ENCODE measurements at regions not wholly inside any gene's neighbourhood (a gene's known extent, or its start where the extent isn't known, plus 50 kb on each side); places are given as distances from the start of the nearest gene placed in this dataset.
"Not testable (repeated sequence)": the region's sequence is repeated elsewhere in the genome, so short reads cannot be mapped to it uniquely, and the experiment has no call there.

DNA sequence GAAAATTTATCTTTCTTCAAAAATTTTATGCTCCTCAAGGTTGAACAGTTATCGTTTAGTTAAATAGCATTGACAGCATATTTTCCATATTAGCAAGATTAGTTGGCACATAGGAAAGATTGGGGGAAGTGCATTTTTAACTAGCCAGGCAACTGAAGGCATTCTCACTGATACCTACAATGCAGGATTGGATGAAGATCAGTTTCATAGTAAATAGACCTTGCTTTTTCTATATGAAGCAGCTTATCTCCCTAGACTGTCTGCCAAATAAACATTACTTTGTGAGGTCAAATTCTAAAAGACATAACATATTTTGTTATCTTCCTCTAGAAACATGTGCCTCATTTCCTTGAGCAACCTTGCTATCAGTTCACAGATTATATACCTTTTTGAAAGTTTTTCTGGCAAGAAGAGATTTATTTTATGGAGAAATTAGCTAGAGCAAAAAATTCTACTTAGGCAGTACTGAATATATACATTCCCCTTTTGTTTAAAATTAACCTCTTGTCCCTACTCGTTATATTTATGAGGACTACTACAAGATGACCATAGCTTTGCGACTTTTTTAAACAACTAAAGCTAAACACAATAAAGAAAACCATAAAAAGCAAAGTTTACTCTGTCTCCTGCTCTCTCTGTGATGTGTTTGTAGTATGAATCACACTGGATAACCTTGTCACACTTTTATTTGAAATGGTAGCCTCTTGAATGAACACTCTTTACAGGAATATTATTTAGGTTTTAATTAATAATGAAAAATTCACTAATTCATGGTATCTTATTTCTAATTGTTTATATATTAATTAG is 654.9 kb upstream of the TBL1XR1 start:
- in situ Hi-C loops (cut with HindIII; ENCODE audit: low sequenced_read_pairs): no loop called here

DNA sequence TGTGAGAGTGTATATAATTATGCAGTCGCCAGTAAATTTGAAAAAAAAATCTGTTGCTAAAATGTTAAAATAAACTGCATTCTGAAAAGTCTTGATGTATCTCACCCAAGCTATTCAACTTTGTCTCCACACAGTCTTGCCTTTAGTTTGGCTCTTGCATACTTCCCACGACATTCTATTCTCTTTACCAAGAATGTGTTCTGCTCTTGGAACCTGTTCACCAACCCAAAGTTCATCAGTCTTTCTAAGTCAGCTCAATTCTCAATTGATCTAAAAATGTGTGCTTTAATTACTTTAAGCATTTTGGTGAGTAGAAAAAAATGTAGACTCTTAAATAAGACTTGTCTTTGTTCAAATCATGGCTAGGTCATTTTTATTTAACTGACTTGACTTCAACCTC is 657.7 kb upstream of the TBL1XR1 start:
- in situ Hi-C loops (cut with HindIII; ENCODE audit: low sequenced_read_pairs): no loop called here

DNA sequence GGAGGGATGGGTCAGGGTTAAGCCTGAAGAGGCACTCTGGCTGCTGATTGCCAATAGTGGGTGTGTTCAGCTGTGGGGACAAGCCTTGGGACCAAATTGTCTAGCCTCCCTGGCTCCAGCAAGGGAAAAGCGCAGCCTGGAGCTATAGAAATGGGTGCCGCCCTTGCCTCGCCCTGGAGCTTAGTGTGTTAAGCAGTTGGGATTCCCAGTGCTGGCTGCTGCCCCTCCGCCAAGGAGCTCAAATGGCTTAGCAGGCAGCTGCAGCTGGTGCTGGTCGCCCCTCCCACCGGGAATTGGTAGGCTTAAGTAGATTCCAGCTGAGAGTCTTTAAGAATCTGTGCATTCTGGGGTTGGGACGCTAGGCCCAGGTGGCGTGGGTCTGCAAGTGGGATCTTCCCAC is 662.9 kb upstream of the TBL1XR1 start:
- in situ Hi-C loops (cut with HindIII; ENCODE audit: low sequenced_read_pairs): no loop called here

DNA sequence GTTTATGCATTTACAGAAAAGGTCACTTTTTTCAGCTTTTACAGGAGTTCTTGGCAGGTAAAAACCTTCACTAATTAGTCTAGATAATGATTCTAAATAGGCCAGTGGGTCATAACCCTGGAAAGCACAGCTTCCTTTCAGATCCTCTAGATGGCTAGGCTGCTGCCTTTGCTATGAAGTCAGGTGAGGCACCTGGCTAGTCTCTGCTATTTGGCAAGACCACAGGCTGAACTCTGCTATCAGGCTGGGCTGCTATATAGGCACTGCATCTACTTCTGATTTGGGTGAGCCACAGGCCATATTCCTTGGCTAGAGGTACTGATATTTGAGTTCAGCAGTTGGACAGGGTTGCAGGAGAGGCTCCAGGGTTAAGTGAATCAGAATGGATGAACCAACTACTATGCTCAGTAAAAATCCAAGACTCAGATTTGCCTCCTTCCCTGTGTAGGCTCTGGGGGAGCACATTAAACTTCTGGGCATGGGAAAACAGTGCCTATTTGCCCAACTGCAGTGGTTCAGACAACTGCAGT is 665.7 kb upstream of the TBL1XR1 start:
- in situ Hi-C loops (cut with HindIII; ENCODE audit: low sequenced_read_pairs): no loop called here

DNA sequence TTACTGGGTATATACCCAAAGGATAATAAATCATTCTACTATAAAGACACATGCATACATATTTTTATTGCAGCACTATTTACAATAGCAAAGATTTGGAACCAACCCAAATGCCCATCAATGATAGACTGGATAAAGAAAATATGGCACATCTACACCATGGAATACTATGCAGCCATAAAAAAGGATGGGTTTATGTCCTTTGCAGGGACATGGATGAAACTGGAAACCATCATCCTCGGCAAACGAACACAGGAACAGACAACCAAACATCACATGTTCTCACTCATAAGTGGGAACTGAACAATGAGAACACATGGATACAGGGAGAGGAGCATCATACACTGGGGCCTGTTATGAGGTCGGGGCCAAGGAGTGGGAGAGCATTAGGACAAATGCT is 665.0 kb upstream of the KCNMB2 start:
- in situ Hi-C loops (cut with HindIII; ENCODE audit: low sequenced_read_pairs): not testable (repeated sequence)

DNA sequence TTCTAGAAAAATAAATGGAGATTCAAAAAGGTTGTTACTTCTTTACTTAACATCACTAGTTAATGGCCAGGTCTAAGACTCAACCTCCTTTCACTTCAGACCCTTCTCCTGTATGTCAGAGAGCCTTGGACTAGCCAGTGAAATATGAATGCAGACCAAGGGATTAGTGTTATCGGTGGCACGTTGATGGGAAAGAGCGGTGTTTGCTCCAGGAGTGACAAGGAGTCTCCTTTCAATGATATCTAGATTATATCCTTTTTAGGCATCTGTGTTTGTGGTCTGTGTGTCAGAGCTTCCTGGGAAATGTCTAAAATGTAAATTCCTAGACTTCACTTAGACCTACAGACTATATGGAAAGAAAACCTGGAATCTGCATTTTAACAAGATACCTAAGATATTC is 658.0 kb upstream of the KCNMB2 start:
- in situ Hi-C loops (cut with HindIII; ENCODE audit: low sequenced_read_pairs): no loop called here

DNA sequence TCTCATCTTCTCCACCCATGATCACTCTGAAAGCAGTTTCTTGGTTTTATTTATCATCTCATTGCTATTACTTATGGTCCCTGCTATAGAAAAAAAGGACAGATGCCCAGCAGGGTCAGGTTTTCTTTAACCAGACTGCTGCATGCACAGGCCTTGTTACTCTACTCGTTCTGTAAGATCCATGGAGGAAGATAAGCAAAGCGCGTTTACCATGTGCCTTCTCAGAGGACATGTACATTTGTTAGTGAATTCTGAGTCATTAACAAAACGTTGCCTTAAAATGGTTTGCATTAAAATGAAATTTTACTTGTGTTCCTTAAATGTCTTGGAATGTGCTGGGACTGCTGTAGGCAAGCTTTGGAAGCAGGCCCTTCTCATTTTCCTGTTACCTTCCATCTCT is 657.3 kb upstream of the KCNMB2 start:
- in situ Hi-C loops (cut with HindIII; ENCODE audit: low sequenced_read_pairs): no loop called here

DNA sequence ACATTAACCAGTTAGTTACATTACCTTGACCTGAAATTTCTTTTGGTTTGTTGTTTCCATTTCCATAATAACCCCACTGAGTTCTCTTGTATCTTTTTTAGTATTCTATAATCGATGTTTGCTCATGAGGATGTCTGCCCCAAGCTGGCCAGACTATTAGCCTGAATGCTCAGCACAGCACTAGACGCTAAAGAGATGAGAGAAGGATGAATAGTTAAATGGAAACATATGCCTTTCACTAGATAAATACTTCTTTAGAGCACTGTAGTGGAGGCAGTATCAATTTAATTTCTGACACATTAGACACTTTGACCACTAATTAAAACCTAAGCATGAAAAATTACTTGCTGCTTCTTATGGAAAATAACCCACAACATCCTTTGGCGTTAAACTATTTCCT is 654.9 kb upstream of the KCNMB2 start:
- in situ Hi-C loops (cut with HindIII; ENCODE audit: low sequenced_read_pairs): no loop called here

DNA sequence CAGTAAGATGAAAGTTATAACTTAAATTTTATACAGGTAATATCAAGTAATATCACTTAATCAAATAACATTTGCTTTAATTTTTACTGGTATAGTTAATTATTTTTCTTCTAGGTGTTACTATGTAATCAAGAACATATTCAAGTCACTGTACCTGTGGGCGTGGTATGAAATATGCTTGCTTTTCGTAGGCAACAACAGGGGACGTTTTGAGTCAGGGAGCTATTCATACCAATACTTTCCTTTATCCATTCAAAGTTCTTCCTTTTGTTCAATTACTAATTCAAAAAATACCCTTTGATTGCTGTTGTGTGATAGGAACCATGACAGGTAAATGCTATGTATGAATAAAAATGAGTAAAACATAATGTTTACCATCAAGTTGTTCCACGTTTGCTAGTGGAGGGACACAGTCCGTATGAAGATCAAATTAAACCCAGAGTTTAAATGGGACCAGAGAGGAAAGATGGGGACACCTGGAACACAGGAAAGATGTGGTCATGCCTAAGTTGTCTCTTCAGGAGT is 654.0 kb upstream of the KCNMB2 start:
- in situ Hi-C loops (cut with HindIII; ENCODE audit: low sequenced_read_pairs): no loop called here

DNA sequence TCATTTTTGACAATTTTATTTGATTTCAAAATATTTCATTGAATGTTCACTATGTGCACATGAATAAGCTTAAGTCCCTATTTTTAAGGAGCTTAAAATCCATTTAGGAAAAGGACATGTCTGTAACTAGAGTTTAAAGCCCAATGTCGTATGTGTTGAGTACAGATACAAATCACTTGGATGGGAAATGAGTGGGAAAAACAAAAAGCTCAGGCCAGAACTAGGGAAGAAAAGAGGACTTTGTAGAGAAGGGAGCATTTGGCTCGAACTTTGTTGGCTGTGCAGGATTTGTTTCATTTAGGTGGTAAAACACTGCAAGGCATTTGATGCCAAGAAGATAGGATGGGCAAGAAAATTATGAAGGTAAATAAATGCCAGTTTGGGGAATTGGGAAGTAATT is 653.1 kb upstream of the KCNMB2 start:
- in situ Hi-C loops (cut with HindIII; ENCODE audit: low sequenced_read_pairs): no loop called here

DNA sequence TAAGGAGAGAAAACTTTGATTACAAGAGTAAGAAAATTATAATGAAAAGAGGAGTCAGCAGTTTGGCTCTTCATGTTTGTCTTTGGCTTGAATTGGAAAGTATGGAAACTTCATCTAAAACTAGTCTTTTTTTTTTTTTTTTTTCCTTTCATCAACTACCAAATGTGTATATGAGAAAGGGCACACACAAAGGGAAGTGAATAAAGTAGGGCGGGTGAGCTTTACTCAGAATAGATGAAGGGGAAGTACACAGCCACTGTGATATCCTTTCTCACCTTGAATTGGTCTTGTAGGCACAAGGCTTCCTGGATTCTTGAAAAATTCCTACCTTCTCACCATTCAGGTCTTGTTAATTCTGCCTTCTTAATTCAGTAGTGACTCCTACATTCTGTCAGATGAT is 652.3 kb upstream of the KCNMB2 start:
- in situ Hi-C loops (cut with HindIII; ENCODE audit: low sequenced_read_pairs): no loop called here

DNA sequence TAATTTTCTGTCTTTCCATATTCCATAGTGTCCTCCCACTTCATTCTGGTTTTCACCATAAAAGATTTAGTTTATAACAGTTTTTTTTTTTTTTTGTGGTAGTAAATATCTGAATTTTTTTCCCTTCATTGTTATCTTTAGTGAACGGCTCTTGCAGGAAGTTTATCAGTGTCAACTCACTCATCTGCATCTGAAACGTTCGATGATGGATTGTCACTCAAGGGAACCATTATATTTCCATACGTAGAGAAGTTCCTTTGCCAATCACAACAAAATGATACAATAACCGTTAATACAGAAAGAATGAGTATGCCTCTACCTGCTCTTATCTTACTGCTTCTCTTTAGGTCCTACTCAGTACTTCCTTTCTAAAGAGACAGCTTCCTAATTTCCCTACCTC is 651.2 kb upstream of the KCNMB2 start:
- in situ Hi-C loops (cut with HindIII; ENCODE audit: low sequenced_read_pairs): no loop called here

DNA sequence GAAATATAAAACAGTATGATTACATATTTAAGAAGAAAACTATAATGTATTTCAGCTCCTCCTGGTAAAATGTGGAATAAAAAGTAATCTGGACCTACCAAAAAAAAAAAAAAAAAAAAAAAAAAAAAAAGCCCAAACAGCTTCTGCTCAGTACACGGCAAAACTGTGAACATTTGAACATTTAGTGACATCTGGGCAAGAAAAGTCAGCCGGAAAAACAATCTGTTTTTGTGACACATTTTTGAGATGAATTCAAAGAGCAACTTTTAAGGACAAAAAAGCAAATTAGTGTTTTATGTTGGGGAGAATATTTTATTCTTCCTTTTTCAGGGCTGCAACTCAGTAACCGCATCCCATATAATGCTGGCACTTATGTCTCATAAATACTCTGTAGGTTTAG is 649.7 kb upstream of the KCNMB2 start:
- in situ Hi-C loops (cut with HindIII; ENCODE audit: low sequenced_read_pairs): no loop called here

DNA sequence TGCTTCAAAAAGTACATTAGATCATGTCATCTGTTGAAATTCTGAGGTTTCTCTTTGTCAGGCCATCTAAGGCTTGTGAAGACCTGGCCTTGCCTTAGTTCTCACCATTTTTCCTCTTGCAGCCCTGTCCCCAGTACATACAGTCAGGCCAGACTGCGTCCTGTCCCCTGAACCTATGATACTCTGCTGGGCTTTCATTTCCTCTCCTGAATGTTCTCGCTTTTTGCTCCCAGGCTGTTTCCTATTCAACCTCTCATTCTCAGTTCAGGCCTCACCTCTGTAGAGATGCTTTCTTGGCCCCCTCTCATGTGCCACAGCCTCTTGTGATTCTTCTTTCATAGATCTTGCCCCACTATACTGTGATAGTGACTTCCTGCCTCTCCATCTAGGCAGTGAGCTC is 648.8 kb upstream of the KCNMB2 start:
- in situ Hi-C loops (cut with HindIII; ENCODE audit: low sequenced_read_pairs): no loop called here

DNA sequence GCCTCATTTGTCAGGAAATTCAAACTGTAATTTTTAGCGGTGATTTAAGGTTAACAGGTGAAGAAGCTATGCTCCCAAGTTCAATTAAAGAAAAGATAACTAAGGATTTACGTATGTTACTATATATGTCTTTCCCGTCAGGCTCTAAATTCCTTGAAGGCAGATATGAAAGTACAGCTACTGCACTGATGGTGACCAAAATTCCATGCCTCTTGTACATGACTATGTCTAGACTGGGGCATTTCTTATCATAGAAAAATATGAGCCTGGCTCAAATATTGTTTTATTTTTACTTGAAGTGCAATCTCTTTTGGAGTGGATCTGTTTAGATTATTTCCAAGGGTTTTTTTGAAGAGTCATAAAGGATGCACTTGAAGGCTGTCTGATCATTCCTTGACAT is 647.1 kb upstream of the KCNMB2 start:
- in situ Hi-C loops (cut with HindIII; ENCODE audit: low sequenced_read_pairs): no loop called here

DNA sequence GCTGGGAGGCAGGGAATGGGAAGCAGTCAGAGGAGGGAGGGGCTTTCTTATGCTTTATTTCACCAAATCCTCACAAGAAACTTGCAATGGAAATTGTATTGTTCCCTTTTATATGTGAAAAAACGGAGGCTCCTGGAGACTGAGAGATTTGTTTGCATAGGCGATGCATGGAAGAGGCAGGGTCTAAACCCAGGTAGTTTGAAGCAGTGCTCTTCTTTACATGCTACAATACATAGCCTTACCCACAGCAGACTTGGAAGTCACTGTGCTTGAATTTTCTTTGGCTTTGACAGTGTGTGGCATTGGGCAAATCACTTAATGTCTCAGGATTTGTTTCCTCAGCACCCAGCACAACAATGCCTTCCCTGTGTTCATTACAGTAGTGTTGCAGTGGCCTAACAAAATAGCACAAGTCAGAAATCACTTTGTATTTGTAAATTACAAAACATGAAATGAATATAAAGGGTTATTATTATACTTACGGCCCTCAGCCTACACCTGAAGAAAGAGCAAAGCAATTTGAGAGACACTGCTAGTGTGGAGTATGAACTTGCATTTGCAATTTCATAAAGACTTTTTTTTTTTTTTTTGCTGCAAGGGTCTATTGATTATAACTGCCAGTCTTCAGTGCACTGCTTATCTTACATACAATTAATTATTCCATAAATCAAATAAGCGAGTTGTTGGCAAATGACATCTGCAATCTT is 646.4 kb upstream of the KCNMB2 start:
- in situ Hi-C loops (cut with HindIII; ENCODE audit: low sequenced_read_pairs): no loop called here

DNA sequence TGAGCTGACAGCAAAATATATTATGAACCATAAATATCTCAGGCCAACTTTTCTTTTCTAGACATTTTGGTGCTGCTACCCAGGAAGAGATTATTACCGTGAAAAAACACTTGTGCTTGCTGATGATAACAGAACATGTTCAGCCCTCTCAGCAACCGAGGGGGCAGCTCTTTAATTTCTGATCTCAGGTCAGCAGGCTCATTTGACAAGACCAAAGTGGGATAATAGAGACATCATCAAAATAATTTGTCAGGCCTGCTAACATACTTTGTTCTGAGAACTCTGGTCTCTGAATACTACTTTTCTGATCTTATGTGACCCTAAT is 645.9 kb upstream of the KCNMB2 start:
- in situ Hi-C loops (cut with HindIII; ENCODE audit: low sequenced_read_pairs): no loop called here

DNA sequence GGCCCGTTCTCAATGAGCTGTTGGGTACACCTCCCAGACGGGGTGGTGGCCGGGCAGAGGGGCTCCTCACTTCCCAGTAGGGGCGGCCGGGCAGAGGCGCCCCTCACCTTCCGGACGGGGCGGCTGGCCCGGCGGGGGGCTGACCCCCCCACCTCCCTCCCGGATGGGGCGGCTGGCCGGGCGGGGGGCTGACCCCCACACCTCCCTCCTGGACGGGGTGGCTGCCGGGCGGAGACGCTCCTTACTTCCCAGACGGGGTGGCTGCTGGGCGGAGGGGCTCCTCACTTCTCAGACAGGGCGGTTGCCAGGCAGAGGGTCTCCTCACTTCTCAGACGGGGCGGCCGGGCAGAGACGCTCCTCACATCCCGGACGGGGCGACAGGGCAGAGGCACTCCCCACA is 644.7 kb upstream of the KCNMB2 start:
- in situ Hi-C loops (cut with HindIII; ENCODE audit: low sequenced_read_pairs): not testable (repeated sequence)

DNA sequence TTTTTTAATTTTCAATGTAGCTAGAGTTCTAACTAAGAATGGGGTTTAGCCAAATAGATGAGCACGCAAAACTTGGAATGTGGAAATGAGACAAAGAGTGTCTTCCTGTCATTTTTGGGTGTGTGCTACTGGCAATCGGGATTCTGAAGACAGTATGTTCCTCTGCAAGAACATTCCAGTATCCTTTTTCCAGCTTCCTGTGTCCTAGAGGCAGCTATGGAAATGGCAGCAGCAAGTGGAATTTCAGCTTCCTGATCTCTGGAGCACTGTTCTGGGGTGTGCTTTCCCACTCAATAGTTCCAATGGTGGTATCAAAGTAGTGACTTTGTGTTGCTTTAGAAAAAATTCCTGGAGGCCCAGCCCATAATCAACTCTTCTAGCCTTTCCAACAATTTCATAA is 642.9 kb upstream of the KCNMB2 start:
- in situ Hi-C loops (cut with HindIII; ENCODE audit: low sequenced_read_pairs): no loop called here

DNA sequence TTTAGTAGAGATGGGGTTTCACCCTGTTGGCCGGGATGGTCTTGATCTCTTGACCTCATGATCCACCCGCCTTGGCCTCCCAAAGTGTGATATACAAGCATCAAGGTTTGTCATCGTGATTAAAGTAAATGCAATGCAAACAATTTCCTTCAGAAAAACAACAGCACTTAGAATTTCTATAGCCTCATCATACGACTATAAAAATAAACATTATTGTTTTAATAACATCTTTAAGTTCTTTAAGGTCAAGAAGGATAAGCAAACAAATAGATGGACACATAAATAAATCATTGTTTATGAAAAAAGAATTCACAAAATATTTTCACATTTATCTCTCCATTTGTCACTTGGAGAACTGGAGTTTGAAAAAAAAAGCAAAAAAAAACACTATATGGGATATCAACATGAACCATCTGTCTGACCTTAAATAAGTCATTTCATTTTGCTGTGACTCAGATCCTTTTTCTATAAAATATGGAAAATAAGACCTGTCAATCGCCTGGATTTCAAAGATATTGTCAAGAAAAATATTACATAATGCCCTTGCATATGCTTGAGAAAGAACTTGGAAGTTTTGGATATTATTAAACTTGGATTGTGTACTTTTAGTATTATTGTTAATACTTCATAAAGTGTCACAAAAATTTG is 642.0 kb upstream of the KCNMB2 start:
- in situ Hi-C loops (cut with HindIII; ENCODE audit: low sequenced_read_pairs): no loop called here

DNA sequence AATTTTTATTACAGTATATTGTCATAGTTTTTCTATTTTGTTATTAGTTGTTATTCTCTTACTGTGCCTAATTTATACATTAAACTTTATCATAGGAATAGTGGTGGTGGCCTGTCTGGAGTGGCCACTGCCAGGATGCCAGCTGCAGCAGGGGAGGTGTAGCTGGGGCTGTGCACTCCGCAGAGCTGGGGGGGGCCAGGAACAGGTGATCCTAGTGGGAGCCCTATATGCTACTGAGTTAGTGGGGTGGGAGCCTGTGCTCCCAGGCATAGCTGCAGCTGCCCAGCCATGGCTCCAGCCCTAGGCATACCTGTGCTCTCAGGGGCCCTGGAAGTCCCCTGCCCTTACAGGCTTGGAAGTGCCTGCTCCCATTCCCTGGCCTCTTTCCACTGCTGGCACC is 638.1 kb upstream of the KCNMB2 start:
- in situ Hi-C loops (cut with HindIII; ENCODE audit: low sequenced_read_pairs): no loop called here
